ENCODE measurements at regions not wholly inside any gene's neighbourhood (a gene's known extent, or its start where the extent isn't known, plus 50 kb on each side); places are given as distances from the start of the nearest gene placed in this dataset.

DNA sequence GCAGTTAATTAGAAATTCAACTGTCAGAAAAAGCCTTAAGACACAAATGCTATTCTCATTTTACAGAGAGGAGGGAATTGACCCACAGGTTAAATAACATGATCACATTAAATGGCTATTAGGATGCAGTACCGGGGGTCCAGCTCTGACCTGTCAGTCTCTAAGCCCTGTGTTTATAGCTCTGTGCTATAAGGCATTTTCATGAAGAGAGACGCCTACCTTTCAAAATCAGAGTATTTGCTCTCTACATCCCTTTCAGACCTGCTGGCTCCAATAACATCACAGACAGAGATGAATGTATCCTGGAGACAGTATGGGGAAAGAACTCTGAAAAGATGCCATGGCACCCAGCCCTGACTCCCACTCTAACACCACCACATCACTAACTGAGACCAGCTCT lies 189.9 kb upstream of the PRSS58 start:
- TF ChIP-seq, protein P1, sequence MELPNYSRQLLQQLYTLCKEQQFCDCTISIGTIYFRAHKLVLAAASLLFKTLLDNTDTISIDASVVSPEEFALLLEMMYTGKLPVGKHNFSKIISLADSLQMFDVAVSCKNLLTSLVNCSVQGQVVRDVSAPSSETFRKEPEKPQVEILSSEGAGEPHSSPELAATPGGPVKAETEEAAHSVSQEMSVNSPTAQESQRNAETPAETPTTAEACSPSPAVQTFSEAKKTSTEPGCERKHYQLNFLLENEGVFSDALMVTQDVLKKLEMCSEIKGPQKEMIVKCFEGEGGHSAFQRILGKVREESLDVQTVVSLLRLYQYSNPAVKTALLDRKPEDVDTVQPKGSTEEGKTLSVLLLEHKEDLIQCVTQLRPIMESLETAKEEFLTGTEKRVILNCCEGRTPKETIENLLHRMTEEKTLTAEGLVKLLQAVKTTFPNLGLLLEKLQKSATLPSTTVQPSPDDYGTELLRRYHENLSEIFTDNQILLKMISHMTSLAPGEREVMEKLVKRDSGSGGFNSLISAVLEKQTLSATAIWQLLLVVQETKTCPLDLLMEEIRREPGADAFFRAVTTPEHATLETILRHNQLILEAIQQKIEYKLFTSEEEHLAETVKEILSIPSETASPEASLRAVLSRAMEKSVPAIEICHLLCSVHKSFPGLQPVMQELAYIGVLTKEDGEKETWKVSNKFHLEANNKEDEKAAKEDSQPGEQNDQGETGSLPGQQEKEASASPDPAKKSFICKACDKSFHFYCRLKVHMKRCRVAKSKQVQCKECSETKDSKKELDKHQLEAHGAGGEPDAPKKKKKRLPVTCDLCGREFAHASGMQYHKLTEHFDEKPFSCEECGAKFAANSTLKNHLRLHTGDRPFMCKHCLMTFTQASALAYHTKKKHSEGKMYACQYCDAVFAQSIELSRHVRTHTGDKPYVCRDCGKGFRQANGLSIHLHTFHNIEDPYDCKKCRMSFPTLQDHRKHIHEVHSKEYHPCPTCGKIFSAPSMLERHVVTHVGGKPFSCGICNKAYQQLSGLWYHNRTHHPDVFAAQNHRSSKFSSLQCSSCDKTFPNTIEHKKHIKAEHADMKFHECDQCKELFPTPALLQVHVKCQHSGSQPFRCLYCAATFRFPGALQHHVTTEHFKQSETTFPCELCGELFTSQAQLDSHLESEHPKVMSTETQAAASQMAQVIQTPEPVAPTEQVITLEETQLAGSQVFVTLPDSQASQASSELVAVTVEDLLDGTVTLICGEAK (IDR thresholded peaks at IDR 0.05): no peak
- TF ChIP-seq, protein P1 (CRISPR knock-in tag; IDR thresholded peaks at IDR 0.05): no peak
- TF ChIP-seq EZH2 (conservative IDR thresholded peaks at IDR 0.05; ENCODE audit: low read depth, low read length): no peak
- no peak for TF ChIP-seq RAD21 (CRISPR knock-in tag; IDR thresholded peaks at IDR 0.05)
